ENCODE measurements at regions not wholly inside any gene's neighbourhood (a gene's known extent, or its start where the extent isn't known, plus 50 kb on each side); places are given as distances from the start of the nearest gene placed in this dataset.

DNA sequence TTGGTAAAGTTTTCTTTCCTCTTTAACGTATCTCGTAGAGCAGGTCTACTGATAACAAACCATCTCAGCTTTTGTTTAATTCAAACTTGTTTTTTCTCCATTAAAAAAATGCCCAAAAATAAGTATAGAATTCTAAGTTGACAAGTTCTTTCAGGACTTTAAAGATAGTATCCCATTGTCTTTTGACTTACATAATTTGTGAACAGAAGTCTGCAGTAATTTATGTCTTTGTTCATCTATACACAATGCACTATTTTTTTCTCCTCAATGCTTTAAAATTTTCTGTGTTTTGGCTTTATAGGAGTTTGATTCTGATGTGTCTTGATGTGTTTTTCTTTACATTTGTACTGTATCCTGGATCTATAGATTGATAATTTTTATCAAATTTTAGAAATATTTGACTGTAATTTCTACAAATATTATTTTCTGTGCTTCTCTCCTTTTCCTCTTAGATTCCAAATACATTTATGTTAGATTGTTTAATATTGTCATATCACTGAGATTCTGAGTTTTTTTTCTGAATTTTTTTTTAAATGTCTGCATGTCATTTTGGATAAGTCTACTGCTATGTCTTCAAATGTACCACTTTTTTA is 143.3 kb downstream of the FTCDNL1 start:
- H3K4me3 ChIP-seq = no peak overlapping the region
- no peak overlapping the region for H3K27ac ChIP-seq

DNA sequence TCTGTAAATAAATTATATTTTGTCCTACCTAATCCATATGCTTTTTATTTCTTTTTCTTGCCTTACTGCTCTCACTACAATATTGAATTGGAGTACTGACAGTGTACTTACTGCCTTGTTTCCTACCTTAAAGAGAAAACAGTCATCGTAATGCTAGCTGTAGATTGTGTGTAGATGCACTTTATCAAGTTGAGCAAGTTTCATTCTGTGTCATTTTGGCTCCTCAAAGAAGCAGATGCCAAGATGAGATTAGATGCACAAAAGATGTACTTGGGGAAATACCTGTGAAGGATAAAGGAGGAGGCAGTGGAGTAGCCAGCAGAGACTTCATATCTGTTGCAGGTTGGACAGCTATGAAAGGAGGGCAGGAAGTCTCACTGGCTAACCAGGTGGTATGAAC is 145.5 kb downstream of the FTCDNL1 start:
- H3K4me3 ChIP-seq = no peak overlapping the region
- H3K27ac ChIP-seq = no peak overlapping the region

DNA sequence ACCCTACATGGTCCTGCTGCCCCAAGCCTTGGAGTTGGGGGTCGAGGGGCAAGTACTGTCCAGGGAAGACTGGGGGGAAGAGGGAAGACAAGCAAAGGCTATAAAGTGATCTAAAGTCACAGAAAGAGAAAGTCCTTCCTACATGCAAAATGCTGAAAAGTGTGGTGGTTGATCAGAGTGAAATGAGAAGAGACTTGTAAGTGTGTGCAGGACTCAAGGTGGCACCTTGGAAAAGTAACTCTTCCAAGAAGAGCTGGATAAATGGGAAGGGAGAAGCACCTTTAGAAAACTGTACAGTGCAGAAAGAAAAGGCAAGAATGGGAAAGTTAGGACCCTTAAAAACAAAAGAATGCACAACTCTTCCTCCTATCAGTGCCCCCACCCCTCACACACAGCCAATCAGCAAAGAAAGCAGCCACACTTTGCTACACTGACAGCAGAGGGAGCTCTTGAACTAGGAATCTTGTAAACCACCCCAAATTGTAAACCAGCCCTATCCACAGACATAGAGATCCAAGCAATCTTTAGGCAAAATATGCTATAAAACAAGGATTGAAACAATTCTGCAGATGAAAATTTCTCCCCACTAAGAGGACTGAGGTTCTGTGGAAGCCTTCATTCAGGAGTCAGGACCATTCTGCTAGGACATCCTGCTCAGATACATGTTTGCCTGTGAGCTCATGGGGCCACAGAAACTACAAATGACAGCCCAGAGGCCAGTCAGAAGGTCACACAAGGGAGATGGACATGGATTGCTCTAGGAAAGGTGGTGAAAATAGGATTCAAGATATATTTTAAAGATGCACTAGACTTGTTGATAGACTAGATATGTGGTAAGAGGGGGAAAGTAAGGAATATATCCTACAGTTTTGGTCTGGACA is 146.4 kb downstream of the FTCDNL1 start:
- no peak overlapping the region for H3K4me3 ChIP-seq
- no peak overlapping the region for H3K27ac ChIP-seq

DNA sequence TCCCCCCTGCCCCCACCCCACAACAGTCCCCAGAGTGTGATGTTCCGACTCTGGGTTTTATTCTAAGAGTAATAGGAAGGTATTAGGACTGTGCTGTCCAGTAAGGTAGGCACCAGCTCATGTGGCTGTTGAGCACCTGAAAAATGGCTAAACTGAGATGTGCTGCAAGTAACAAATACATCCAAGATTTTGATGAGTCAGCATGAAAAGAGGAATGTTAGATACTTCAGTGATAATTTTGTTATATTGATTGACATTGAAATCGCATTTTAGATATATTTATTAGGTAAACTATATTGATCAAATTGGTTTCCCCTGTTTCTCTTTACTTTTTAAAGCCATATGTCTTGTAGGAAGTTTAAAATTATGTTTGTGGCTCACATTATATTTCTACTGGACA is 147.8 kb downstream of the FTCDNL1 start:
- Histone ChIP-seq H3K4me3 (no peak overlapping the region), H3K27ac (no peak overlapping the region)

DNA sequence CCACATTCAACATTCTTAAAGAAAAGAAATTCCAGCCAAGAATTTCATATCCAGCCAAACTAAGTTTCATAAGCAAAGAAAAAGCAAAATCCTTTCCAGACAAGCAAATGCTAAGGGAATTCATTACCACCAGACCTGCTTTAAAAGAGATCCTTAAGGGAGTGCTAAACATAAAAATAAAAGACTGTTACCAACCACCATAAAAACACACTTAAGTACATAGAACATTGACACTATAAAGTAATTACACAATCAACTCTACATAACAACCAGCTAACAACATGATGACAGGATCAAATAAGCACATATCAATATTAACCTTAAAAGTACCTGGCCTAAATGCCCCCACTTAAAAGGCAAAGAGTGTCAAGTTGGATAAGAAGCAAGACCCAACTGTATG is 153.5 kb downstream of the FTCDNL1 start:
- Histone ChIP-seq H3K27ac (no peak overlapping the region), H3K4me3 (no peak overlapping the region)

DNA sequence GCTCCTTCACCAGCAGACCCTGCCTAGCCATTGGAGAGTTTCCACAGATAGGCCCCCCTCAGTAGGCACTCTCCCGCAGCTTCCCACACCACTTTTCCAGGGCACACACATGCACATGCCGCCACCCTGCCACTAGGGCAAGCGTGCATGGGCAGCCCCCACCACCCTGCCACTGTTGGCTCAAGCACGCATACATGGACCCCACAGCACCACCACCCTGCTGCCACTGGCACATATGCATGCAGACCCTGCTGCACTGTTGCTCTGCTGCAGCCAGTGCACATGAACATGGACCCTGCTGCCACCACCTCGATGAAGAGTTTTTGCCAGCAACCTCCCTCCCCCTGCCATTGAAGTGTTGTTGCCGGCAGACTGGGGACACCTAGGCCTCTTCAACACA is 154.9 kb downstream of the FTCDNL1 start:
- H3K27ac ChIP-seq = no peak overlapping the region
- no peak overlapping the region for H3K4me3 ChIP-seq

DNA sequence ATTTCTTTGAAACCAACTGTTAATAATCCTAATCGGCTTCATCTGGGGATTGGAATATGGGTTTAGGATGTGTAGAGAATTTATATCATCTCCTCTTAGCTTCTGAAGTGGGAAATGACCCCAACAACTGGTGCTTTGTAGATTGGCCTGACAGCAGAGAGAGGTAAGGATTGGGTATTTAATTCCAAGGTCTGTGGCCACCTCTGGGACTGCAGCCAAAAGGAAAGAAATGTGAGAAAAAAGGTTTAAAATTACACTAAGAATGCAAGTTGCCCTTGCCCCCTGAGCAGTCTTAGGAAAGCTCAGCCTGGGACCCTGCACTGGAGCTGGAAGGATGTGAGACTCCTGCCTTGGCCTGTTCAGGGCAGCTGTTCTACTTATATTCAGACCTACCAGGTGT is 157.1 kb downstream of the FTCDNL1 start:
- no peak overlapping the region for H3K4me3 ChIP-seq

DNA sequence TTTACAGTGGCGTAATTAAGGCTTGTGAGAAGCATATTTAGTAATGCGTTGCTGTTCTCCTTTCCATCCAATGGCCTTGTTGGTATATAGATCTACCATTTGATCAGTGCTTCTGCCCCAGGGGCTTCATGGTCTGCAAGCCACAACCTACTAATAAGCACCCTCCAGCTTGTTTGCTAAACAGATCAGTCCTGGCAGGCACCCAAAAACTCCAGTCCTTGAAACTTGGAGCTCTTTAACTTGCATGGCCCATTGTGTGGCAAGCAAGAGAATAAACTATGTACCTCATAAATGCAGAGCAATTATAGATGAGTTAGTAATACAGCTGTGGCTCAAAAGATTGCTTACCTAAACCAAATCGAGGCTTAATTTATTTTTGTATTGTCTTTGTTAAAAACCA is 158.5 kb downstream of the FTCDNL1 start:
- Histone ChIP-seq H3K4me3 (no peak overlapping the region), H3K27ac (no peak overlapping the region)

More for the DNA sequence above, 157.1 kb downstream of the FTCDNL1 start:
- H3K27ac ChIP-seq = no peak overlapping the region

DNA sequence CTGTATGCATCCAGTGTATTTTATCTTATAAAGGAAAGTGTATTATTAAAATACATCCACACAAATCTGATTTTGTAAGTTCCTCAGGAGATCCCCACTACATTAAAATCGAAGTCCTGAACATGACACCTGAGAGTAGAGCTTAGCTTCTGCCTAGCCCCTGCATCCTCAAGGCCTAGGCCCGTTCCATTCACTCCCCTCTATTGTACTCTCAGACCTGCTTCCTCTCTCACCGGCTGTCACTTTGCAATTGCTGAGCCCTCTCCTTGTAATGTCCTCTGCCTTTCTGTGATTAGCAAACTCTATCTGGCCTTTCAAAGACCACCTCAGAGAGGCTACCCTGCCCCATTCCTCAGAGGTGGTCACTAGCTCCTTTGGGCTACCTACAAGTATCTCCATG is 160.8 kb downstream of the FTCDNL1 start:
- no peak overlapping the region for H3K27ac ChIP-seq
- H3K4me3 ChIP-seq = no peak overlapping the region

DNA sequence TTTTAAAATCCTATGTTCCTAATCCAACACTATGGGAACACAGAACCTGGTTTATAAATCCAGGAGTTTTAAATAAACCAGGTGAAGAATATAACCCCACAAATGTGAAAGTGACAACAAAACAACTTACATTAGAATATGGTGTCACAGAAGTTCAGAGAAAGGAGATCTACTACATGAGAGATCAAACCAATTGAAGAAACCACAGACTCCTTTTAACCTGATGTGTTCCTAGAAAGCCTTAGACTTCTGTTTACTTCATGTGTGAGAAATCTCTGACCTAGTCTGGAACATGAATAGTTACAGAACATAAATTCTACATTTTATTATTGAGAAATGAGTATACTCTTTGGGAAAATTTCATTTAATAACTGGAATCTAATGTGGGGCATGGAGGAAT is 165.3 kb downstream of the FTCDNL1 start:
- no peak overlapping the region for H3K4me3 ChIP-seq
- H3K27ac ChIP-seq = no peak overlapping the region

DNA sequence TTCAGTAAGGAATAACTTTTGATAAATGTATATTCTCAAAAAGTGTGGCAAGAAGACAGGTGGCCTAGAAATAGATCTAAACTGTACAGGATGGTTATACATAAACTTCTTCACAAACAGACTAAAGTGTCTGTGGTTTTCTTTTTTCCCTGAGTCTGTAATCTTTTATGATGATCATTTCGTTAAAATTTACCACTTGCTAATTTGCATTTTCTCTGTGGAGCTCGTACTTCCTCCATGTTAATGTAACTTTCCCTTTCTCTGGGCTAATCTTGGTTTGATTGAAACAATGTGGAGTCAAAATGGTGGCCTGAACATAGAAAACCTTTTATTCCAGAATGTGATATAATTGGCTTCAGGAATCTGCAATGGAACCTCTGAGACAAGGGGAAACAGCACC is 166.2 kb downstream of the FTCDNL1 start:
- H3K4me3 ChIP-seq = no peak overlapping the region
- H3K27ac ChIP-seq = no peak overlapping the region

DNA sequence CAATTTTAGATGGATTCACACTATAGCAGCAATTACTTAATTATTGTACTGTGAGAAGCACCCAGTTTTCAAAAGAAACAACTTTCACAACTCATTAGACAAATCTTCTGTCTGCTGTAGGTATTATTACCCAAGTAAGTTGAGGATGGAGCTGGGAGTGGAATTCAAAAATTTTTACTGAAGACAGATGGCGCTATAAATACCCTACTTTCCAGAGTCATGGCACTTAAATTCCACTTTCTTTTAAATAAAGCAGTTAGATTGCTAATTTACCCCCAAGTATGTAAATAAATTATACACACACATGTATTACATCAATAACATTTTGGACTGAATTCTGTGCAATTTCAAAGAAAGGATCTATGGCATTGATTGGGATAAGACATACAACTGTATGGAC is 166.8 kb downstream of the FTCDNL1 start:
- no peak overlapping the region for H3K27ac ChIP-seq
- no peak overlapping the region for H3K4me3 ChIP-seq

DNA sequence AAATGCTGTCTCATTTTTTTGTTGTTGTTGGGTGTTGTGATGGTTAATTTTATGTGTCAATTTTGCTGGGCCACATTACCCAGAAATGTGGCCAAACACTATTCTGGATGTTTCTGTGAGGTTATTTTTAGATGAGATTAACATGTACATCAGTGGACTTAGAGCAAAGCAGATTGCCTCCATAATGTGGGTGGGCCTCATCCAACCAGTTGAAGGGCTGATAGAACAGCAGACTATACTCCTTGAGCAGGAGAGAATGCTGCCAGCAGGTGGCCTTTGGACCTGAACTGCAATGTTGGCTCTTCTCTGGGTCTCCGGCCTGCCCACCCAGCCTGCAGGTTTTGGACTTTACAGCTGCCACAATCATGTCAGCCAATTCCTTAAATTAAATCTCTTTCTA is 169.0 kb downstream of the FTCDNL1 start:
- no peak overlapping the region for H3K27ac ChIP-seq
- H3K4me3 ChIP-seq = no peak overlapping the region

DNA sequence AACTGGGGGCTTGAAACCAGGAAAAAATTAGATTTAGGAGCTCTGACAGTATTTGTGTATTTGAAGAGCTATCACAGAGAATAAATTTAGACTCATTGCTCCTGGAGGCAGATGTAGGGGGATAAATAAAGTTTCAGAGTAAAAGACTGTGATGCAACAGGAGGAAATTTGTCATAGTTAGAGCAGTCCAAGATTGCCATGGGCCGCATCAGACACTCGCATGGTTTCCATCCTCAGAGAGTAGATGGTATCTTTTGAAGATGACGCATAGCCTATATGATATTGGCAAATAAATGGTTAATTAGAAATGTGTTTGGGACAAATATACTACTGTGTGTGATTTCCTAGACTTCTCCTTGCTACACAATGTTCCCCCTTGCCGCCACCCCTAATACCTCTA is 170.5 kb downstream of the FTCDNL1 start:
- H3K27ac ChIP-seq = no peak overlapping the region
- no peak overlapping the region for H3K4me3 ChIP-seq

DNA sequence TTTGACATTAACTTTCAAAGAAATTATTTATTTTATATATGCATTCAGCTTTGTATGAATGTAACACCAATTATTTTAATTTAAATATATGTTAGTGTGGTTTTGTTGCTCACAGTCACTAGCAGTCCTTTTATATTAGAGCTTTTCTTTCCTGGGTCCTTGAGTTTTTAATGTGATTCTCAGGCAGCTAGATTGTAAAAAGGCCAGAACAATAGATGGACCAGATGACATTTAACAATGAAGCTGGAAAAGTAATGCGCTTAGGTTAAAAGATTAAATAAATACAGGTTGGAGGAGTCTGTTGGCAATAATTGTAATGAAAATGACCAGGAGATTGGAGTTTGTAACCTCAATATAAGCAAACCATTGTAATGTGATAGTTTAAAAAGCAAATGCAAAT is 171.1 kb downstream of the FTCDNL1 start:
- no peak overlapping the region for H3K27ac ChIP-seq
- no peak overlapping the region for H3K4me3 ChIP-seq

DNA sequence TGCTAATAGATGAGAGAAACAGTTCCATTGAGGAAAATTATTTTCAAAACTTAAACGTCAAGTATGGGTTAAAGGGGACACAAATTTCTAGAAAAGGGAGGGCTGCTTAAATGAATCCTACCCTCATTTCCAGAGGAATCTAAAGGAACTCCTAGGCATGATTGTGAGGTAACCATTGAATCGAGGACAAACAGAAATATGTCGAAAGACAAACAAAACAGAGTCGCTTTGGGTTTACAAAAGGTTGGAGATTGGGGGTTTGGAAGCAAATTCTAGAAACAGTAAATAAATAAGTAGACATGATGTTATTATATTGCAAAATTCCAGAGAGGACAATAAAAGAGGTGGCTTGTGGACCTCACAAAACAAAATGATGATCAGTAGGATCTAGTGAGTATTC is 173.1 kb downstream of the FTCDNL1 start:
- H3K4me3 ChIP-seq = no peak overlapping the region
- no peak overlapping the region for H3K27ac ChIP-seq

DNA sequence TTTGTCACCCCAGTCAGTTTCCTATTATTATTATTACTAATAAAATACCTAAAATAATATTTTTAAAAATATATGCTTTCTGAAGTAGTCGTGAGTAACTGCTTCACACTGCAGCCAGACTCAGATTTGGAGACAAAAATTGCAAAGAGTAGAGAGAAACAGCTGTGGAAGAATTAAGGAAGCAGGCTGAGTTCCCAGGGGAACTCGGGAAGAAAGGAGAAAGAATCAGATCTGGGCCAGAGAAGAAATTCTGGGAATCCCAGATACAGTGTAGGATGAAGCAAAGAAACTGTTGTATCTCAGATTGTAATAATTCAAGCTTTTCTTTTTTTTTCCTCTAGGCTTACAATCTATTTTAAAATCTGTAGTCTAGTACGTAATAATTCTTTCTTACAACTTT is 182.3 kb downstream of the FTCDNL1 start:
- peak overlapping the region in 2 of 21 experiments; percentile 15 to 50 for H3K27ac ChIP-seq
- H3K4me3 ChIP-seq = no peak overlapping the region

DNA sequence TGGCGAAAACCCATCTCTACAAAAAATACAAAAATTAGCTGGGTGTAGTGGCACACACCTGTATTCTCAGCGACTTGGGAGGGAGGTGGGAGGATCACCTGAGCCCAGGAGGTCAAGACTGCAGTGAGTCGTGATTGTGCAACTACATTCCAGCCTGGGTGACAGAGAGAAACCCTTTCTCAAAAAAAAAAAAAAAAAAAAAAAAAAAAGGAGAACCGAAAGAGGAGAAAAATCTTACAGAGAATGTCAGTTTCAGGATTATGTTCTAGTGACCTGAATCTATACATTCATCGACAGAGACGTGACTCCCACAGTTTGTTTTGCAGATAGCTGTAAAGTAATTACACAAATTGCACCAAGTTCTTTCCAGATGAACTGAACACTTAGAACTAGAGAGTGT is 187.8 kb downstream of the FTCDNL1 start:
- no peak overlapping the region for H3K4me3 ChIP-seq

DNA sequence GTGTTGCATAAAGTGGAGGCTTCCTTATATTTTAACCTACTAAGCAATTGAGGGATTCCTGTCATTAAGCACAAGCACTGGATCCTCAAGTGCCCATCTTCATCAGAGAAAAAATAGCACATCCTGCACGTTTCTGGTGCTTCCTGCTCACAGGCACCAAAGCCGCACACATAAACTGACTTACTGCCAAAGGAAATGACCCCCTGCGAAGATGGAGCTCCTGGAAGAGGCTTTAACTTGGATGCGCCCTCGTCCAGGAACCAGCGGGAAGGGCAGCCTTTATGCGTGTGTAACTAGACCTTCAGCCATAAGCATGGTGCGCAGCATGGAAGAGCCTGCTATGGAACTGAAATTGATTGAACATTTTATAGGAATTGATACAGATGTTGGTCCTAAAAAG is 188.7 kb downstream of the FTCDNL1 start:
- Histone ChIP-seq H3K4me3 (no peak overlapping the region), H3K27ac (no peak overlapping the region)

More for the DNA sequence above, 187.8 kb downstream of the FTCDNL1 start:
- H3K27ac ChIP-seq = no peak overlapping the region

DNA sequence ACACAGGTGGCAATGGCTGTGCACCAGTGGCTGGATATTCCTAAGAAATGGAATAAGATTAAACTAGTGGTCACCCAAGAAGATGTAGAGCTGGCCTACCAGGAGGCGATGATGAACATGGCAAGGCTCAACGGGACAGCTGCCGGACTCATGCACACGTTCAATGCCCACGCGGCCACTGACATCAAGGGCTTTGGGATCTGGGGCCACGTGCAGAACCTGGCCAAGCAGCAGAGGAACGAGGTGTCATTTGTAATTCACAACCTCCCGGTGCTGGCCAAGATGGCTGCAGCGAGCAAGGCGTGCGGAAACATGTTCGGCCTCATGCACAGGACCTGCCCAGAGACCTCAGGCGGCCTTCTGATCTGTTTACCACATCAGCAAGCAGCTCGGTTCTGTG is 190.8 kb downstream of the FTCDNL1 start:
- H3K4me3 ChIP-seq = no peak overlapping the region
- H3K27ac ChIP-seq = no peak overlapping the region

DNA sequence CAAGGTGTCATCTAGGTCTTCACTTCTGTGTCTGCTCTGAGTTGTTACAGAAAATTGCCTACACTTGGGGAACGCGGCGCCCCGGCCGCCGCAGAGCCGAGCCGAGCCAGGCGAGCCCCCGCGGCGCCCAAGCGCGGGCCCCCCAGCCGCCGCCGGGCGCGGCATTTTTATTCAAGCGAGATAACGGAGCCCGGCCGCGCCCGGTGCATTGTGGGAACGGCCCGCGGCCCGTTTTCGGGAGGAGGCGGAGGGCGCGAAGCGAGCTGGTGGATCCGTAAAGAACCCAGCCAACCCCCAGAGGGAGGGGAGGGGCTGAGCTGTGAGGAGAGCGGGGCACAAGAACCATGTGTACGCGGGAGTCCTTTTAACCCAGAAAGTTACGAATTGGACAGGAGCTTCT is 191.8 kb downstream of the FTCDNL1 start:
- H3K27ac ChIP-seq = no peak overlapping the region
- H3K4me3 ChIP-seq = peak overlapping the region in 3 of 7 experiments; percentile 11 to 23 (median 16)

DNA sequence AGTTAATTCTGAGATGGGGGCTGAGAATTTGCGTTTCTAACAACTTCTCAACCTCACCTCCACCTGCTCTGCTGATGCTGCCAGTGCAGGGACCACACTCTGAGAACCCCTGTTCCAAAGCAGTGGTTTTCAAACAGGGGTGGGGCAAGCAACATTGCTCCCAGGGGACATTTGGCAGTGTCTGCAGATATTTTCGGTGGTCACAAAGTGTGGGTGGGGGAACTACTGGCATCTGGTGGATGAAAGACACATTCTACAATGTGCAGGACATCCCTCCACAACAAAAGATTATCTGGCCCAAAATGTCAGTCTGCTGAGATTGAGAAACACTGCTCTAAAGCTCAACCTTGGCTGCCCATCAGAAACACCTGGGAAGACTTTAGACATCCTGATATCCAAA is 188.7 kb upstream of the SATB2 start:
- Histone ChIP-seq H3K4me3 (no peak overlapping the region), H3K27ac (no peak overlapping the region)

All from skin epidermis (tissue), 12 donors.